Urinary bladder (tissue), 3 donors: ENCODE measurements at regions not wholly inside any gene's neighbourhood (a gene's known extent, or its start where the extent isn't known, plus 50 kb on each side); places are given as distances from the start of the nearest gene placed in this dataset.

ENCODE experiments used
- DNase-seq: peaks from one replicate; pipeline ENCODE4 v3.0.0-alpha.2; 2015; ENCODE audit errors: extremely low spot score
- H3K27ac ChIP-seq: one replicate; pipeline ENCODE4 v1.5.1; 2013; ENCODE audit warnings: low read depth, mild to moderate bottlenecking, moderate library complexity
- H3K36me3 ChIP-seq: one replicate; pipeline ENCODE4 v1.6.1; 2013; ENCODE audit warnings: mild to moderate bottlenecking, moderate library complexity; ENCODE audit not compliant: insufficient read depth
- H3K4me1 ChIP-seq: one replicate; pipeline ENCODE4 v1.6.1; 2013; ENCODE audit warnings: mild to moderate bottlenecking, moderate library complexity; ENCODE audit not compliant: insufficient read depth
- H3K4me3 ChIP-seq: one replicate; pipeline ENCODE4 v1.5.1; 2013; ENCODE audit warnings: low read depth, low read length
- WGBS: extraction: QIAGEN DNeasy Blood & Tissue Kit; methylation state at CpG from one replicate; pipeline ENCODE4 v1.1.7; 2013; 5-methylcytosine and 5-hydroxymethylcytosine counted together
- donor health status: healthy with polysubstance abuse.
- donor health status: healthy.

GRCh38 chr19:33946535-33947264, 150.0 kb downstream of the KCTD15 start:
- no peaks in the 10 kb centered on the region for H3K4me1 ChIP-seq
- WGBS: 66% methylated on average over 6 of the region's 6 CpGs
- H3K27ac ChIP-seq: no peak overlapping the region
- DNase-seq: no peak
- no peak overlapping the region for H3K4me3 ChIP-seq
- H3K36me3 ChIP-seq: no peaks in the 10 kb centered on the region

- no peak overlapping the region for H3K4me3 ChIP-seq
- 50% methylated on average over 5 of the region's 5 CpGs for WGBS
Measured at GRCh38 chr19:33947265-33947964, 150.7 kb downstream of the KCTD15 start.

GRCh38 chr19:33948651-33949335, 152.1 kb downstream of the KCTD15 start:
- Histone ChIP-seq H3K4me1 (no peaks in the 10 kb centered on the region), H3K36me3 (no peaks in the 10 kb centered on the region), H3K4me3 (no peak overlapping the region), H3K27ac (no peak overlapping the region)
- no peak for DNase-seq
- 69% methylated on average over 8 of the region's 8 CpGs for WGBS

More at GRCh38 chr19:33947265-33947964, 150.7 kb downstream of the KCTD15 start:
- Histone ChIP-seq H3K27ac (no peak overlapping the region), H3K4me1 (no peaks in the 10 kb centered on the region), H3K36me3 (no peaks in the 10 kb centered on the region)
- DNase-seq: no peak

- H3K36me3 ChIP-seq: no peaks in the 10 kb centered on the region
- no peak overlapping the region for H3K27ac ChIP-seq
- 83% methylated on average over 17 of the region's 17 CpGs for WGBS
- H3K4me3 ChIP-seq: no peak overlapping the region
- no peaks in the 10 kb centered on the region for H3K4me1 ChIP-seq
- no peak for DNase-seq
Measured at GRCh38 chr19:33950091-33950750, 153.6 kb downstream of the KCTD15 start.

GRCh38 chr19:33953023-33953422, 156.4 kb downstream of the KCTD15 start:
- H3K27ac ChIP-seq: no peak overlapping the region
- 73% methylated on average over 8 of the region's 8 CpGs for WGBS

GRCh38 chr19:33953592-33953991, 156.9 kb downstream of the KCTD15 start:
- DNase-seq: no peak
- WGBS: 50% methylated on average over 4 of the region's 4 CpGs
- no peaks in the 10 kb centered on the region for H3K36me3 ChIP-seq
- H3K4me1 ChIP-seq: no peaks in the 10 kb centered on the region
- no peak overlapping the region for H3K4me3 ChIP-seq
- H3K27ac ChIP-seq: no peak overlapping the region

More at GRCh38 chr19:33953023-33953422, 156.4 kb downstream of the KCTD15 start:
- no peak overlapping the region for H3K4me3 ChIP-seq
- no peaks in the 10 kb centered on the region for H3K4me1 ChIP-seq
- no peak for DNase-seq
- no peaks in the 10 kb centered on the region for H3K36me3 ChIP-seq

- 81% methylated on average over 2 of the region's 2 CpGs for WGBS
- no peaks in the 10 kb centered on the region for H3K36me3 ChIP-seq
- H3K27ac ChIP-seq: no peak overlapping the region
- H3K4me3 ChIP-seq: no peak overlapping the region
- H3K4me1 ChIP-seq: no peaks in the 10 kb centered on the region
- DNase-seq: no peak
Measured at GRCh38 chr19:33954686-33955085, 158.0 kb downstream of the KCTD15 start.

GRCh38 chr19:33956941-33957340, 160.3 kb downstream of the KCTD15 start:
- Histone ChIP-seq H3K4me1 (no peaks in the 10 kb centered on the region), H3K36me3 (no peaks in the 10 kb centered on the region), H3K27ac (no peak overlapping the region), H3K4me3 (no peak overlapping the region)
- 85% methylated on average over 6 of the region's 6 CpGs for WGBS
- no peak for DNase-seq

- 79% methylated on average over 2 of the region's 2 CpGs for WGBS
- Histone ChIP-seq H3K4me3 (no peak overlapping the region), H3K4me1 (no peaks in the 10 kb centered on the region), H3K27ac (no peak overlapping the region), H3K36me3 (no peaks in the 10 kb centered on the region)
- DNase-seq: no peak
Measured at GRCh38 chr19:33957804-33958203, 161.1 kb downstream of the KCTD15 start.

GRCh38 chr19:33960566-33960965, 163.9 kb downstream of the KCTD15 start:
- no peaks in the 10 kb centered on the region for H3K36me3 ChIP-seq
- no peak overlapping the region for H3K27ac ChIP-seq
- H3K4me1 ChIP-seq: no peaks in the 10 kb centered on the region
- WGBS: 64% methylated on average over 6 of the region's 6 CpGs
- no peak overlapping the region for H3K4me3 ChIP-seq
- no peak for DNase-seq

- Histone ChIP-seq H3K27ac (no peak overlapping the region), H3K36me3 (no peaks in the 10 kb centered on the region), H3K4me3 (no peak overlapping the region), H3K4me1 (no peaks in the 10 kb centered on the region)
- WGBS: 88% methylated on average over 2 of the region's 2 CpGs
- no peak for DNase-seq
Measured at GRCh38 chr19:33962161-33962560, 165.5 kb downstream of the KCTD15 start.

GRCh38 chr19:33963514-33963913, 166.8 kb downstream of the KCTD15 start:
- Histone ChIP-seq H3K4me3 (no peak overlapping the region), H3K27ac (no peak overlapping the region), H3K4me1 (no peaks in the 10 kb centered on the region), H3K36me3 (no peaks in the 10 kb centered on the region)
- 91% methylated on average over 7 of the region's 7 CpGs for WGBS
- DNase-seq: no peak

- Histone ChIP-seq H3K4me1 (no peaks in the 10 kb centered on the region), H3K4me3 (no peak overlapping the region), H3K36me3 (no peaks in the 10 kb centered on the region), H3K27ac (no peak overlapping the region)
- no peak for DNase-seq
- WGBS: 63% methylated on average over 1 of the region's 1 CpG
Measured at GRCh38 chr19:33971073-33971472, 174.4 kb downstream of the KCTD15 start.
